Loucy (cell line): ENCODE measurements at regions not wholly inside any gene's neighbourhood (a gene's known extent, or its start where the extent isn't known, plus 50 kb on each side); places are given as distances from the start of the nearest gene placed in this dataset.

Experiments
- H2AFZ ChIP-seq: fragments of 200-600 bp; sonication (generic); 2 replicates; pipeline ENCODE4 v1.6.0; 2016; ENCODE audit warnings: antibody characterized with exemption, mild to moderate bottlenecking, low read length, moderate library complexity
- H3F3A ChIP-seq: fragments of 200-600 bp; 2 replicates; pipeline ENCODE4 v1.6.0; 2016; ENCODE audit warnings: antibody characterized with exemption, low read depth, mild to moderate bottlenecking
- H3K27me3 ChIP-seq: fragments of 200-600 bp; sonication (generic); 2 replicates; pipeline ENCODE4 v1.6.1; 2014; ENCODE audit warnings: low read length, mild to moderate bottlenecking; ENCODE audit not compliant: insufficient read depth, poor library complexity, severe bottlenecking
- H3K36me3 ChIP-seq: fragments of 200-600 bp; sonication (generic); 2 replicates; pipeline ENCODE4 v1.6.1; 2016; ENCODE audit warnings: low read length; ENCODE audit not compliant: insufficient read depth
- H3K4me1 ChIP-seq: fragments of 200-600 bp; sonication (generic); 2 replicates; pipeline ENCODE4 v1.5.1; 2014; ENCODE audit warnings: low read length, mild to moderate bottlenecking; ENCODE audit not compliant: insufficient read depth, poor library complexity, severe bottlenecking
- H3K4me2 ChIP-seq: fragments of 200-600 bp; sonication (generic); 2 replicates; pipeline ENCODE4 v1.6.0; 2014; ENCODE audit warnings: antibody characterized with exemption, low read length, low read depth, mild to moderate bottlenecking; ENCODE audit not compliant: poor library complexity, severe bottlenecking
- H3K4me3 ChIP-seq: fragments of 200-600 bp; sonication (generic); 2 replicates; pipeline ENCODE4 v1.5.1; 2014; ENCODE audit warnings: low read length, mild to moderate bottlenecking, mixed read lengths; ENCODE audit not compliant: poor library complexity, severe bottlenecking
- H3K79me2 ChIP-seq: fragments of 200-600 bp; sonication (generic); 2 replicates; pipeline ENCODE4 v1.6.1; 2014; ENCODE audit warnings: low read length; ENCODE audit not compliant: insufficient read depth
- H3K9ac ChIP-seq: fragments of 200-600 bp; sonication (generic); 2 replicates; pipeline ENCODE4 v1.6.0; 2014; ENCODE audit warnings: mild to moderate bottlenecking, low read depth, low read length, moderate library complexity; ENCODE audit not compliant: poor library complexity, severe bottlenecking
- H3K9me2 ChIP-seq: fragments of 200-600 bp; sonication (generic); replicated peaks from 2 replicates; pipeline ENCODE4 v1.6.1; 2016; ENCODE audit warnings: low read depth, low read length, mixed read lengths
- H3K9me3 ChIP-seq: fragments of 200-600 bp; sonication (generic); 2 replicates; pipeline ENCODE4 v1.6.1; 2014; ENCODE audit warnings: mild to moderate bottlenecking, antibody characterized with exemption, low read length, low read depth; ENCODE audit not compliant: insufficient read depth
- H4K20me1 ChIP-seq: fragments of 200-600 bp; sonication (generic); 2 replicates; pipeline ENCODE4 v1.6.0; 2014; ENCODE audit warnings: antibody characterized with exemption, low read length, mild to moderate bottlenecking; ENCODE audit not compliant: insufficient read depth, poor library complexity, severe bottlenecking
- EZH2phosphoT487 ChIP-seq: fragments of 200-600 bp; IDR thresholded peaks from 2 replicates; pipeline ENCODE4 v1.6.1; 2018; ENCODE audit warnings: antibody characterized with exemption, mild to moderate bottlenecking, moderate library complexity, borderline replicate concordance
- TF ChIP-seq, protein P1 (sequence below): fragments of 200-600 bp; sonication (generic); conservative IDR thresholded peaks from 2 replicates; pipeline ENCODE4 v1.5.1; 2014; ENCODE audit warnings: mild to moderate bottlenecking, antibody characterized with exemption, low read length

DNA sequence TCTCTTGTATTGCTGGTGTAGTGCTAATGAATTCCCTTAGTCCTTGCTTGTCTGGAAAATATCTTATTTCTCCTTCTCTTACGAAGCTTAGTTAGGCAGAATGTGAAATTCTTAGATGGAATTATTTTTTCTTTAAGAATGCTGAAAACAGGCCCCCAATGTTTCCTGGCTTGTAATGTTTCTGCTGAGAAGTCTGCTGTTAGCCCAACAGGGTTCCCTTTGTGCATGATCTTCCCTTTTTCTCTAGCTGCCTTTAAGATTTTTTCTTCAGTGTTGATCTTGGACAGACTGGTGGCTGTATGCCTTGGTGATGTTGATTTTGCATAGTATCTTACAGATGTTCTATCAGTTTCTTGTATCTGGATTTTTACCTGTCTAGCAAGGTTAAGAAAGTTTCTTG is 191.3 kb upstream of the DMRTA1 start:
- H3K79me2 ChIP-seq = no peaks in the 10 kb centered on the region
- no peak overlapping the region for H3K9ac ChIP-seq
- H3K9me3 ChIP-seq = no peaks in the 10 kb centered on the region; the same call in 1 of the 2 replicates
- H3K9me2 ChIP-seq = no peaks in the 10 kb centered on the region
- H3K4me3 ChIP-seq = no peak overlapping the region
- H4K20me1 ChIP-seq = no peaks in the 10 kb centered on the region
- H3K36me3 ChIP-seq = no peaks in the 10 kb centered on the region
- TF ChIP-seq, protein P1, sequence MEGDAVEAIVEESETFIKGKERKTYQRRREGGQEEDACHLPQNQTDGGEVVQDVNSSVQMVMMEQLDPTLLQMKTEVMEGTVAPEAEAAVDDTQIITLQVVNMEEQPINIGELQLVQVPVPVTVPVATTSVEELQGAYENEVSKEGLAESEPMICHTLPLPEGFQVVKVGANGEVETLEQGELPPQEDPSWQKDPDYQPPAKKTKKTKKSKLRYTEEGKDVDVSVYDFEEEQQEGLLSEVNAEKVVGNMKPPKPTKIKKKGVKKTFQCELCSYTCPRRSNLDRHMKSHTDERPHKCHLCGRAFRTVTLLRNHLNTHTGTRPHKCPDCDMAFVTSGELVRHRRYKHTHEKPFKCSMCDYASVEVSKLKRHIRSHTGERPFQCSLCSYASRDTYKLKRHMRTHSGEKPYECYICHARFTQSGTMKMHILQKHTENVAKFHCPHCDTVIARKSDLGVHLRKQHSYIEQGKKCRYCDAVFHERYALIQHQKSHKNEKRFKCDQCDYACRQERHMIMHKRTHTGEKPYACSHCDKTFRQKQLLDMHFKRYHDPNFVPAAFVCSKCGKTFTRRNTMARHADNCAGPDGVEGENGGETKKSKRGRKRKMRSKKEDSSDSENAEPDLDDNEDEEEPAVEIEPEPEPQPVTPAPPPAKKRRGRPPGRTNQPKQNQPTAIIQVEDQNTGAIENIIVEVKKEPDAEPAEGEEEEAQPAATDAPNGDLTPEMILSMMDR = no peak
- TF ChIP-seq EZH2phosphoT487 = no peak
- no peak overlapping the region for H2AFZ ChIP-seq
- no peaks in the 10 kb centered on the region for H3K27me3 ChIP-seq
- no peaks in the 10 kb centered on the region for H3K4me1 ChIP-seq
- no peak overlapping the region for H3K4me2 ChIP-seq
- H3F3A ChIP-seq = no peaks in the 10 kb centered on the region

DNA sequence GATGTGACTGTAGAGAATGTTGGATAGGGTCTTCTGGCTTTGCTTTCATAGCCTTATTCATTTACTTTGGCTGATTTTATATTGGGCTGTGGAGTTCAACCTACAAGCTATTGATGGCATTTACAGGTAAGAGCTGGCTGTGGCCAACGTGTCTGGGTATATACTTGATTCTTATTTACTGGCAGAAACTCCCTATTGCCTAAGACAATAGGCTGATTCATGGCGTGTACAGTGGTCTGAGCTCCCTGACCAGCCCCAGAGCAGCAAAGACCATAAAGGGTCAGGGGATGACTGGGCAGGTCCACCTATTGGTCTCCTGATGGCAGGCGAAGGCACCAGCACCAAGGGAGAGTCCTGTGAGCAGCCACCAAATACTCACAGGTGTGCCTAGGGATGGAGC is 190.2 kb upstream of the DMRTA1 start:
- no peaks in the 10 kb centered on the region for H3K36me3 ChIP-seq
- H3K4me1 ChIP-seq = no peaks in the 10 kb centered on the region
- no peaks in the 10 kb centered on the region for H3K79me2 ChIP-seq
- H3K4me3 ChIP-seq = no peak overlapping the region
- no peak overlapping the region for H3K9ac ChIP-seq
- H3K9me3 ChIP-seq = no peaks in the 10 kb centered on the region; the same call in 1 of the 2 replicates
- no peaks in the 10 kb centered on the region for H3F3A ChIP-seq
- H2AFZ ChIP-seq = no peak overlapping the region
- TF ChIP-seq, protein P1 = no peak
- TF ChIP-seq EZH2phosphoT487 = no peak
- no peaks in the 10 kb centered on the region for H3K27me3 ChIP-seq
- no peak overlapping the region for H3K4me2 ChIP-seq
- H4K20me1 ChIP-seq = no peaks in the 10 kb centered on the region
- no peaks in the 10 kb centered on the region for H3K9me2 ChIP-seq

DNA sequence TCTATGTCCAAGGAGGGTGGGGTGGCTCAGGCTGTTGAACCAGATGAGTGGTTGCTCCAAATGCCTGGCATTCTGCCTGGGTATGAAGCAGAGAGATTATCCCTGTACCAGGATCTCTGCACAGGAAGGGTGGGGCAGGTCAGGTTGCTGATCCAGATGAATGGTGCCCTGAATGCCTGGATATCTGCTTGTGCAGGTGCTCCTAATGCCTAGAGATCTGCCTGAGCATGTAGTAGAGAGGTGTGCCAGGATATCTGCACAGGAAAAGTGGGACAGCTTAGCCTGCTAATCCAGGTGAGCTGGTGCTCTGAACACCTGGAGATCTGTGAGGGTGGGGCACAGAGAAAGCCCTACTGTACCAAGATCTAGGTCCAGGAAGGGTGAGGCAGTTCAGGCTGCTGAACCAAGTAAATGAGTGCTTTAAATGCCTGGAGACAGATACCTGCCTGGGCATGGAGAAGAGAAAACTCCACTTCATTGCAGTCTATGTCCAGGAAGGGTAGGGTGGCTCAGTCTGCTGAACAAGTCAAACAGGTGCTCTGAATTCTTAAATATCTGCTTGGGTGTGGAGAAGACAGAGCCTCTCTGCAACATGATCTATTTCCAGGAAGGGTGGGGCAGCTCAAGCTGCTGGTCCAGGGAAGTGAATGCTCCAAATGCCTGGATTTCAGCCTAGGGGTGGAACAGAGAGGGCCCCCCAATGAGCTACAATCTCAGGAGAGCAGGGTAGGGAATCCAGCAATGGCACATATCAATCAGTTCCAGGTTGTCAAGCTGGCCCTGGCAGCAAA is 189.4 kb upstream of the DMRTA1 start:
- H3K9me3 ChIP-seq = no peaks in the 10 kb centered on the region; the same call in 1 of the 2 replicates
- no peaks in the 10 kb centered on the region for H4K20me1 ChIP-seq
- H3K4me2 ChIP-seq = no peak overlapping the region
- H3K4me3 ChIP-seq = no peak overlapping the region
- no peaks in the 10 kb centered on the region for H3K9me2 ChIP-seq
- no peaks in the 10 kb centered on the region for H3K79me2 ChIP-seq
- TF ChIP-seq, protein P1 = no peak
- TF ChIP-seq EZH2phosphoT487 = no peak
- H3F3A ChIP-seq = no peaks in the 10 kb centered on the region
- H3K4me1 ChIP-seq = no peaks in the 10 kb centered on the region
- H2AFZ ChIP-seq = no peak overlapping the region
- H3K36me3 ChIP-seq = no peaks in the 10 kb centered on the region
- H3K9ac ChIP-seq = no peak overlapping the region
- no peaks in the 10 kb centered on the region for H3K27me3 ChIP-seq
